Ramos (cell line): ENCODE measurements at regions not wholly inside any gene's neighbourhood (a gene's known extent, or its start where the extent isn't known, plus 50 kb on each side); places are given as distances from the start of the nearest gene placed in this dataset.

Source experiments
- in situ Hi-C: fragments of 300-500 bp; cut with MboI; formaldehyde crosslinking; loops from one replicate; pipeline ENCODE4 v1.14.3; 2022; ENCODE audit warnings: low sequenced_read_pairs; ENCODE audit not compliant: unreplicated experiment

- in situ Hi-C loops: no loop called here
These were observed 358.7 kb upstream of the MGMT start for GRCh38 chr10:129108378-129108777.

- in situ Hi-C loops: no loop called here
These were observed 358.0 kb upstream of the MGMT start for GRCh38 chr10:129108994-129109393.

- in situ Hi-C loops: no loop called here
These were observed 356.3 kb upstream of the MGMT start for GRCh38 chr10:129110780-129111179.

GRCh38 chr10:129111922-129112321 lies 355.1 kb upstream of the MGMT start:
- in situ Hi-C loops: no loop called here

- in situ Hi-C loops: no loop called here
These were observed 352.5 kb upstream of the MGMT start for GRCh38 chr10:129114588-129114987.

- in situ Hi-C loops: no loop called here
These were observed 350.7 kb upstream of the MGMT start for GRCh38 chr10:129116371-129116770.

- in situ Hi-C loops: no loop called here
These were observed 346.6 kb upstream of the MGMT start for GRCh38 chr10:129120441-129120840.

- in situ Hi-C loops: no loop called here
These were observed 344.2 kb upstream of the MGMT start for GRCh38 chr10:129122846-129123245.

- in situ Hi-C loops: no loop called here
These were observed 343.6 kb upstream of the MGMT start for GRCh38 chr10:129123428-129123827.

- in situ Hi-C loops: no loop called here
These were observed 340.1 kb upstream of the MGMT start for GRCh38 chr10:129126982-129127381.

- in situ Hi-C loops: no loop called here
These were observed 335.4 kb upstream of the MGMT start for GRCh38 chr10:129131457-129132132.

GRCh38 chr10:129133856-129134255 lies 333.2 kb upstream of the MGMT start:
- in situ Hi-C loops: no loop called here

- in situ Hi-C loops: no loop called here
These were observed 332.7 kb upstream of the MGMT start for GRCh38 chr10:129134371-129134770.

GRCh38 chr10:129135624-129136023 lies 331.4 kb upstream of the MGMT start:
- in situ Hi-C loops: no loop called here

GRCh38 chr10:129136074-129136473 lies 331.0 kb upstream of the MGMT start:
- in situ Hi-C loops: no loop called here

GRCh38 chr10:129136951-129137350 lies 330.1 kb upstream of the MGMT start:
- in situ Hi-C loops: no loop called here

- in situ Hi-C loops: no loop called here
These were observed 325.8 kb upstream of the MGMT start for GRCh38 chr10:129140921-129141885.

GRCh38 chr10:129151281-129151680 lies 315.8 kb upstream of the MGMT start:
- in situ Hi-C loops: no loop called here

- in situ Hi-C loops: no loop called here
These were observed 310.6 kb upstream of the MGMT start for GRCh38 chr10:129156406-129156805.

GRCh38 chr10:129157185-129157584 lies 309.9 kb upstream of the MGMT start:
- in situ Hi-C loops: no loop called here

- in situ Hi-C loops: no loop called here
These were observed 305.9 kb upstream of the MGMT start for GRCh38 chr10:129161150-129161549.
